ENCODE measurements at regions not wholly inside any gene's neighbourhood (a gene's known extent, or its start where the extent isn't known, plus 50 kb on each side); places are given as distances from the start of the nearest gene placed in this dataset.
"Not testable (repeated sequence)": the region's sequence is repeated elsewhere in the genome, so short reads cannot be mapped to it uniquely, and the experiment has no call there.

DNA sequence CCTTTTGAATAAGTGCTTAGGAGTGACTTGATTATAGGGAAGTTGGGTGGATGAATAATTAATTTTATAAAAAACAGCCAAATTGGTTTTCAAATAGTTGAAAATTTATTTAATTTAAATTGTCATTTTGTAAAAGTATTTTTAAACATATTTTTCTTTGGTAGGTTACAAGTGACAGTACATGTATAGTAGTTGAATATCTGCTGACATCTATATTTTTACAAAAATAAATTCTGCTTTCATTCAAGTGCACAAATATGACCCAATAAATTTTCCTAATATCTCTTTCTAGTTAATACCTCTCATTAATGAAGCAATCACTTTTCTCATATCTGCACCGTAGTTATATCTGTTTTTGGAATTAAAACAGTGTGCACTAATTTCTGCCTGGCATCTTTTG is 653.6 kb upstream of the TPTE start:
- DNase-seq; intact Hi-C loops (cut with DNase I): not testable (repeated sequence)

DNA sequence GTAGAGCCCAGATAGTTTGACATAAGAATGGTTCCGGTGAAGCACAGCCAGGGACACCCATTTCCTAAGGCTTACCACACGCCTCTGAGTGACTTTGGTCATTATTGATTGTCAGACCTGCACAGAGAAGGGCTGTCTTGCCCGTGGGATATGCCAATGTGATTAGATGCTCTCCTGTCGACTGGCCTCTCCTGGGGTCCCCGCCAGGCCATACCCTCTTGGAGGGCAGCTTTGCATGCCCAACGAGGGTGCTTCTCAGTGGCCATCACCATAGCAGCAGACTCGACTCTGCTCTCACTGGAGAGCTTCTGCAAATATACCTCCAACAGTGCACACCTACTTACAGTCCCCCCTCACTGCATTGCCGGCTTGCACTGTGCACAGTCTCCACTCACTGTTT is 648.3 kb upstream of the TPTE start:
- DNase-seq, result peak in 2 of 10 donors; percentile 78 to 85
- intact Hi-C loops (cut with DNase I), result not testable (repeated sequence)

DNA sequence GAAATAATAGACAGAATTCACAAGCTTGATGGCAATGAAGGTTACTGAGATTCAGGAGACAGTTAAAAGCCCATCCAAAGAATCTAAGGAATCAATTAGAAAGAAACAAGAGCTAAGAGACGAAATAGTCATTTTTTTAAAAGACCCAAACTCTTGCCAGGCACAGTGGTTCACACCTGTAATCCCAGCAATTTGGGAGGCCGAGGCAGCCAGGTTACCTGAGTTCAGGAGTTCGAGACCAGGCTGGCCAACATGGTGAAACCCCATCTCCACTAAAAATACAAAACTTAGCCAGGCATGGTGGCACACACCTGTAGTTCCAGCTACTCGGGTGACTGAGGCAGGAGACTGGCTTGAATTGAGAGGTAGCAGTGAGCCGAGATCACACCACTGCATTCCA is 647.2 kb upstream of the TPTE start:
- intact Hi-C loops (cut with DNase I), result not testable (repeated sequence)
- peak in 2 of 10 donors; percentile 81 for DNase-seq

DNA sequence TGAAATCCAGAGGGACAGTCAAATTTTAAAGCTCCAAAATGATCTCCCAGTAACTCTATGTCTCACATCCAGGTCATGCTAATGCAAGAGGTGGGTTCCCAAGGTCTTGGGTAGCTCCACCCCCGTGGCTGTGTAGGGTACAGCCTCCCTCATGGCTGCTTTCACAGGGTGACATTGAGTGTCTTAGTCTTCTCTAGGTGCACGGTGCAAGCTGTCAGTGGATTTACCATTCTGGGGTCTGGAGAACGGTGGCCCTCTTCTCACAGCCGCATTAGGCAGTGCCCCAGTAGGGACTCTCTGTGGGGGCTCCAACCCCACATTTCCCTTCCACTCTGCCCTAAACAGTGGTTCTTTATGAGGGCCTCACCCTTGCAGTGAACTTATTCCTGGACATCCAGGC is 640.0 kb upstream of the TPTE start:
- peak in 2 of 10 donors; percentile 63 to 72 for DNase-seq
- intact Hi-C loops (cut with DNase I), result not testable (repeated sequence)

DNA sequence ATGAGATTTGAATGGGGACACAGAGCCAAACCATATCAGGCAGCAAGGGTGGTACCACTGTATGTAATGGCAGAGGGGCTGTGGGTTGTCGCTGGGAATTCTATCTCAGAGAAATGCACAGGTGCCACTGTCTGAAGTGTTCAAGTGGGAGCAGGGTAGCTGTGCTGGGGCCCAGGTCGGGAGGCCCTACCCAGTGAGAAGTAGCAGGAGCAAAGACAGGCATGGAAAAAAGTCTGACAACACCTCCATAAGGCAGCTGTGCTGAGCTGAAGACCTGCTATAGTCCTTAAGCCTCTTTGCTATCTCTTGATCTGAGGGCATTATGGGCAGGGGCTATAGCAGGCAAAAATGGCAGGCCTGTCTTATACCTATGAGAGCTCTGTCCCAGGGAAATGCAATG is 638.3 kb upstream of the TPTE start:
- DNase-seq; intact Hi-C loops (cut with DNase I): not testable (repeated sequence)

DNA sequence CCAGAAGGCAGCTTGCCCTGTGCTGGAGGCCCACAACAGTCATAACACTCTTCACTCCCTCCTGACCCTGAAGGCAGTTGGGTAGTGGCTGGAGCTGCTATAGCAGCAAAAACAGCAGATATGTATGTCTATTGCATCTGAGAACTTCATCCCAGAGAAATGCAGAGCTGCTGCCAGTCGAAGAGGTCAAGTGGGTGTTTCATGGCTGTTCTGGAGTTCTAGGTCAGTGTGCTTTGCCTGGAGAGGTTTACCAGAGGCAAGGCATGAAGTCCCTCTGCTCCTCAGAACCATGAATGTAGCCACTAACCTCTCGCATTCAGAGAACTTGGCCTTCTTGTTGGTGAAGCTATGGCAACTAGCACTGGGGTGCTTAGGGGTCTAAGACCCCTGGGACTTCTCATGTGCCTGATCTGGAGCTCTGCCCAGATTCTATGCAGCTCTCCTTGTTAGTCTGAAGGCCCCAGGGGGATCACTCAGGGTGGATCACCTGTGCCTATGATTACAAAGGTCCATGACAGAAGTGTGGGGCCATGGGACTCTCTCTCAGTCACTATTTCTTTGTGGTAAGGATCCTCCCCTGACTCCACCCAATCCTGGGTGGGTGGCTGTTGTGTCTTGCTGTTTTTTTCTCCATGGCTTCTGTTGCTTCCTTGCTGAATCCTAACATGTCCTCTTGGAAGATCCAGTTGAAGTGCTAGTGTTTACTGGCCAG is 637.7 kb upstream of the TPTE start:
- intact Hi-C loops (cut with DNase I); DNase-seq: not testable (repeated sequence)

DNA sequence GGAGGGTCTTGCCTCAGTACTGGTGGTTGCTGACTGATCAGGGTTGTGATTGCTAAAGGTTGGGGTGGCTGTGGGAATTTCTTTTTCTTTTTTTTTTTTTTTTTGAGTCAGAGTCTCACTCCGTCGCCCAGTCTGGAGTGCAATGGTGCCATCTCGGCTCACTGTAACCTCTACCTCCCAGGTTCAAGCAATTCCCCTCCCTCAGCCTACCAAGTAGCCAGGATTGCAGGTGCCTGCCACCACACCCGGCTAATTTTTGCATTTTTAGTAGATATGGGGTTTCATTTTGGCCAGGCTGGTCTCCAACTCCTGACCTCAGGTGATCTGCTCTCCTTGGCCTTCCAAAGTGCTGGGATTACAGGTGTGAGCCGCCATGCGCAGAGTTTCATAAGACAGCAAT is 632.9 kb upstream of the TPTE start:
- peak in 2 of 10 donors; percentile 63 to 72 for DNase-seq
- intact Hi-C loops (cut with DNase I), result not testable (repeated sequence)

DNA sequence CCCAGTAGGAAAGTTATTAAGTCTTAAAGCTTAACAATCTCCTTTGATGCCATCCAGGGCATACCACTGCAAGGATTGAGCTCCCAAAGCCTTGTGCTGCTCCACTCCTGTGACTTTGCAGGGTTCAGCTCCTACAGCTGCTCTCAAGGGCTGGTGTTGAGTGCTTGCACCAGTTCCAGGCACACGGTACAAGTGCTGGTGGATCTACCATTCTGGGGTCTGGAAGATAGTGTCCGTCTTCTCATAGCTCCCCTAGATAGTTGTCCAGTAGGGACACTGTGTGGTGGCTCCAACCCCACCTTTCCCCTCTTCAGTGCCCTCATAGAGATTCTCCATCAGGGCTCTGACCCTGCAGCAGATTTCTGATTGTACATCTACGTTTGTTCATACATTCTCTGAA is 617.8 kb upstream of the TPTE start:
- intact Hi-C loops (cut with DNase I), result not testable (repeated sequence)
- DNase-seq, result peak in 1 of 10 donors; percentile 39

DNA sequence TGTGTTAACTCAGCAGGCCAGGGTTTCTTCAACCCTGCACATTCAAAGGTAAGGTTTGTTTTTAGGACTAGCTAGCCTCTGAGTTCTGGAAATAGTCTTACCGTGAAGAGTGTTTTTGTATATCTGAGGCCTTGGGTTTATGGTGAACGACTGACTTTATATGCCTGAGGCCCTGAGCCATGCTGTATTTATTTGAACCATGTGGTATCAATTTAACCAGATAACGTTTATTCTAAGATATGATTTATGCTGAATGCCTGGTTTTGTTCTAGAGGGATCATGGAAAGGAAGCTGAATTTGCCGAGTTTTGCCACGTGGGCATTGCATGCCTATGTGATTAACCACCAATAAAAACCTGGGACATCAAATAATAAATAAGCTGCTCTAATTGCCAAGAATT is 607.2 kb upstream of the TPTE start:
- DNase-seq; intact Hi-C loops (cut with DNase I): not testable (repeated sequence)

DNA sequence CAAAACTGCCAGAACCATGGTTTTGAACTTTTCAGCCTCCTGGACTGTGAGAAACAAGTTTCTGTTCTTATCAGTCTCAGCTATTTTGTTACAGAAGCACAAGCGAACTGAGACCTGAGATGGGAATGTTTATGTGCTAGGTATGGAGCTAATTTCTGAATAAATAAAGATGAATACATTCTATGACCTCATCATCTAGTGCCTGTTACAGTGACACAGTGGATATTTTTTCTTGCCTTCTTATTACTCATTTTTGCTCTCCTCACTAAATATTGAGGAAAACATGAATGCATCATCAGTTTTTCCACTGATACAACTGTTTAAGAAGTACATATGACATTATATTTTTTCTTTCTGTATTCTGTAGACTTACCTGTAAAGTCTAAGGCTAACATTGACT is 601.9 kb upstream of the TPTE start:
- intact Hi-C loops (cut with DNase I); DNase-seq: not testable (repeated sequence)

DNA sequence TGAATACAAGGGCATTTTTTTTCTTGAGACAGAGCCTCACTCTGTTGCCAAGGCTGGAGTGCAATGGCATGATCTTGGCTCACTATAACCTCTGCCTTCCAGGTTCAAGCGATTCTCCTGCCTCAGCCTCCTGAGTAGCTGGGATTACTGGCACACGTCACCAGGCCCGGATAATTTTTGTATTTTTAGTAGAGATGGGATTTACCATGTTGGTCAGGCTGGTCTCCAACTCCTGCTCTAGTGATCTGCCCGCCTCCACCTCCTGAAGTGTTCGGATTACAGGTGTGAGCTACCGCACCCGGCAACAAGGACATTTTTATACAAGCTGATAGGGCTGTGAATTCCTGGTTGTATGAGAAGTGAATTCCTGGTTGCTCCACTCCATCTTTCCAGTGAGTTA is 577.7 kb upstream of the TPTE start:
- DNase-seq, result peak in 2 of 10 donors; percentile 48 to 59
- intact Hi-C loops (cut with DNase I), result not testable (repeated sequence)

DNA sequence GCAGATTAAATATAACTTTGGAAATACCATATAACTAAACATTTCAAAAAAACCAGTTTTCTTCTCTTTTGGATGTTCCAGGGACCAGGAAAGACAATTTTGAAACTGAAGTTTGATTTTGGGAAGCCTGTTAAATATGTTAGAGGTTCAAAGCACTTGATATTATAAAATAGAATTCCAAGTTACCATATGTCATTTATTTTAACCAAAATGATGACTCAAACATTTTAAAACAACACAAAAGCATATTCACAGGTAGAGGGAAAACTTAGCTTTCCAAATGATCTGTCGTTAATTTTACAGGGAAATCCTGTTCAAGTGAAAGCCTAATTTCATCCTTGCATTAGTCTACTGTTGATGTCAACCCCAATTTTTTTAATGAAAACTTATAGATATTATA is 575.3 kb upstream of the TPTE start:
- DNase-seq; intact Hi-C loops (cut with DNase I): not testable (repeated sequence)

DNA sequence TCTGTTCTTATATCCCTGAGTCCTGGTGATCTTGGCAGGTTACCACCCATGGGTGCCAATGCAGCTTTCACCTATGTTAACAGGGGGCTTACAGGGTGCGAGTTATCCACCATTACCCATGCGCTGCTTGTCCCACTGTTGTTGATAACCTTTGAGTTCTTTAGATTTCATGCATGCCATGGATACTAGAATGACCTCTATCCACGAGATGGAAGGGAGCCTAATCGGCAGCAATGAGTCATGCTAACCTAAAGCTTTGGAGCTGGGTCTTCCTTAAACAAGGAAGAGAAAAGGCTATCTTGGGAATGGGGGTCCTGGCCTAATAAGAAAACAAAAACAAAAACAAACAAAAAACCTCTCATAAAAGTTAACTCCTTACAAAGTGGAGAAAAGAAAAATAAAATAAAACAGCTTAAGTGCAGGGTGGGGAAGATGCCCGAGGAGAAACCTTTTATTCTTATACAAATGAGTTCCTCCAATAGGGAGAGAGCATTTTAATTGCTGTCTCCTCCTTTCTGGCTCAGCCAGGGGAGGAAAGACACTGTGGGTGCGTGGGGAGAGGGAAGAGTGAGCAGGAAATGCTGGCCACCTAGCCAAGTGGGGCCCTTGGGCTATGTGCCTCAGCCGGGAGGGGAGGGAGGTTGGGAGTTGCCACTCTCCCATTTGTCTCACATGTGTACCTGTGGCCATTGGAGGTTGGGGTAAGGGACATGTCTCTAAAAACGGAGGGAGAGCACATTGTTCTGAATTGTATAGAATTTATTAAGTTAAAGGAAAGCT is 571.7 kb upstream of the TPTE start:
- peak in 2 of 10 donors; percentile 73 to 84 for DNase-seq
- intact Hi-C loops (cut with DNase I), result not testable (repeated sequence)

DNA sequence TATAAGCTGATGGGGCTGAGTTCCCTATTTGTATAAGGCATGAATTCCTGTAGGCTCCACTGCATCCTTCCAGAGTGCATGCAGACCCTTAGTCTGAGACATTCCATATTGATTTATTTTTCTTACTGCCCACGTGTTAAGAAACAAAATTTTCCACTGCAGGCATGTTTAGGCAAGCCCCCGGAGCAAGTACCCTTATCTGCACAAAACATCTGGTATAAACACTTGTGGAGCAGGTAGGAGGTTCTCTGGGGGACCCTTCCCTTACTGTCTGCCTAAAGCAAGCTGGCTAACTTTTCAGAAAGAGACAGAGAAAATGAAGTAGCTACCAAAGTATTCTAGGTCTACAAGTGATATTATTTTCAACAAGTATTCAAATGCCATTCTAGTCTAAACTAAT is 571.0 kb upstream of the TPTE start:
- intact Hi-C loops (cut with DNase I); DNase-seq: not testable (repeated sequence)

DNA sequence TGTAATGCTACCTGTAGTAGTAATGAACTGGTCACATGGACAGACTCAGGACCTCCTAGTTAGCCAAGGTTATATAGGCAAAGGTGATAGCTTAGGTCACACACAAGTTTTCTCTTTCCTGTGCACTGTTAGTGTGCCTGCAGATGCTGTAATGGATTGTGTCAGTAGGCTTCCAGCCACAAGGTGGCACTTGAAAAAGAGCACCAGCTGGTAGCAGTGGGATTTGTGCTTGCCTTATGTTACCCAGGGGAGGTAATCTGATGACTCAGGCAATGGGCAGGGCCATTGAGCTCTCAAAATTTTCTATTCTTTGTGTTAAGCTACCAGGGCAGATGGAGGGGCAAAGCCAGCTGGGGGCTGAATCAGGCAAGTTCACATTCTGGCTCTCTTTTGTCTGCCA is 562.6 kb upstream of the TPTE start:
- intact Hi-C loops (cut with DNase I); DNase-seq: not testable (repeated sequence)

DNA sequence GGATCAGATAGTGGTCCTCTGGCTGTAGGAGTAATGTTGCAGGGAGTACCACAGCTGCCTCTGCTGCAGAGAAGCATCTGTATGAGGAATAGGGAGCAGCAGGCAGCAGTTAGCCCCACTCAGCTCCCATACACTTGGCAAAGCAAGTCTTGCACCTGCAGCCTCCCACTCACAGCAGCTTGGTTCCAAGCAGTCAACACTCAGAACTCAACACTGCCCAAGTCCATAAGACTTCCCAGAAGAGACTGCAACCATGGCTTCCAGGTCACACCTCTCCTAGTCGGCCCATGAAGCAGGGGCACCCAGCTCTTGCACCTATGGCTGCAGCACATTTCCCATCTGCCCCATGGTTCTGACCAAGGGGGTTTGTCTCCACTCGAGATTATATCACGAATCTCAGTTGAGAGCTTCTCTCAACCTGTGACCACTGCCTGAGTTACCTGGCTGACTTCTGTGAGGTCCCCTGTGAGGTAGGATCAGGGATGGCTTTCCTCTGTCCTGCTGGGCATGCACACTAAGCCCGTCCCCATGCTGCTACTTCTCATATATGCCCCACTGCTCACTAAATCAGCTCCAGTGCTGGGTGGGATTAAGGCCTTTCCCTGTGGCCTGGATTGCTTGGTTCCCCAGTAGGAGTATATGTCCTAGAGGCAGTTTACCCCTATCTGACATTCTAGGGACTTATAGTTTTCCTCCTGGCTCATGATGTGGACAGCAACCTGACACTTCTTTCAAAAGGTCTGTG is 562.0 kb upstream of the TPTE start:
- intact Hi-C loops (cut with DNase I), result not testable (repeated sequence)
- peak in 3 of 10 donors; percentile 69 to 74 (median 72) for DNase-seq

DNA sequence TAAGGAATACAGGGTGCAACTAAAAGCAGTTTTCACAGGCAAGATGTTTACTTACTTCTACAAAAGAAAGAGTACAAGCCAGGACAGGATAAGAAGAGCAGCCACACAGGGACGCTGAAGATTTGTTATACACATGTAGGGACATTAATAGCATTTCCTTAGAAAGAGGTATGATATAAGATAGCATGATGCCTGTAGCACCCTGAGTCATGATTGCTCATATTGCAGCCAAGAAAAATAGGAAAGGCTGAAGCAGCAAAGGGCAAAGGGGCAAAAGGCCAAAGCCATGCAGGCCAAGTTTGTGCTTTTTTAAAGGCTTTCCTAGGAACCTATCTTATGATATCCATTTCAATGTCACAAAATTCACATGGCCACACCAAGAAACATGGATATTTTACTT is 552.0 kb upstream of the TPTE start:
- DNase-seq; intact Hi-C loops (cut with DNase I): not testable (repeated sequence)

DNA sequence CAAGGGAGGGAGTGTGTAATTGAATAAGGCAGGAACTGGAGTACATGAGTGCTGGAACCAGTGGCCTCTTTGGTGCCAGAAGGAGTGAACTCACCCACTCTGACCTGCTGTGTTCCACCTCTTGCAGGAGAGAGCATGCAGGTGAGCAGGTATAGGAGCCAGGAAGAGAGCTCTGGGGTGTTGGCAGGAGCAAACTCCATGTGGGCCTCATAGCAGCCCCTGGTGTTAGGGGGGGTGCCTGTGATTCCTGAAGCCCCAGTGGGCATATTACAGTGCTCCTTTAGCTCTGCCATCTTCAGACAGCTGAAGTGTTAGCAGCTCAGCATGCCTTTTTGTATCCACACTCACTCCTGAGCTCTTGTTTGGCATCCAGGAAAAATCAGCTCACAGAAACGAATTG is 549.4 kb upstream of the TPTE start:
- intact Hi-C loops (cut with DNase I), result not testable (repeated sequence)
- peak in 1 of 10 donors; percentile 55 for DNase-seq

DNA sequence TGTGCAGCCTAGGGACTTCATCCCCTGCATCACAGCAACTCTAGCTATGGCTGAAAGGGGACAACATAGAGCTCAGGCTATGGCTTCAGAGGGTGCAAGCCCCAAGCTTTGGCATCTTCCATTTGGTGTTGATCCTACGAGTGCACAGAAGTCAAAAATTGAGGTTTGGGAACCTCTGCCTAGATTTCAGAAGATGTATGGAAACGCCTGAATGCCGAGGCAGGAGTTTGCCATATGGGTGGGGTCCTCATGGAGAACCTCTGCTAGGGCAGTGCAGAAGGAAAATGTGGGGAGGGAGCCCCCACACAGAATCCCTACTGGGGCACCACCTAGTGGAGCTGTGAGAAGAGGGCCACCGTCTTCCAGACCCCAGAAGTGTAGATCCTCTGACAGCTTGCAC is 543.0 kb upstream of the TPTE start:
- intact Hi-C loops (cut with DNase I); DNase-seq: not testable (repeated sequence)

DNA sequence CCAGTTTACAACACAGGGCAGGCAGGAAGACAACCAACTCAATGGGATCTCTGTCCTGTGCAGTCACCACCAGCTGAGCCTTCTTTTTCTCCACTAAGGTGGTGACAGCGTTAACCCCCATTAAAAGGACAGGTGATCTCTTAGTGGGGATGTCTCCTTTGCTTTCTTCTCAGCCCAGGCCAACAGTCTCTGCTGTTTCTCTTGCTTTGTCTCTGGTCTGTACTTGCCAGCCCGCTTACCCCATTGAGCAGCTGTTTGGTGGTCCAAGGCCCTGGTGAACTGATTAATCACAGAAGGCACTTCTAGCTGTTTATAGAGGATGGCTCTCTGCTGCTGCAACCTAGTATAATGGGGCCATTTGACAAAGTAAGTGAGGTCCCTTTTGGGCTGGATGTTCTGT is 523.9 kb upstream of the TPTE start:
- intact Hi-C loops (cut with DNase I), result not testable (repeated sequence)
- DNase-seq, result peak in 1 of 10 donors; percentile 59

DNA sequence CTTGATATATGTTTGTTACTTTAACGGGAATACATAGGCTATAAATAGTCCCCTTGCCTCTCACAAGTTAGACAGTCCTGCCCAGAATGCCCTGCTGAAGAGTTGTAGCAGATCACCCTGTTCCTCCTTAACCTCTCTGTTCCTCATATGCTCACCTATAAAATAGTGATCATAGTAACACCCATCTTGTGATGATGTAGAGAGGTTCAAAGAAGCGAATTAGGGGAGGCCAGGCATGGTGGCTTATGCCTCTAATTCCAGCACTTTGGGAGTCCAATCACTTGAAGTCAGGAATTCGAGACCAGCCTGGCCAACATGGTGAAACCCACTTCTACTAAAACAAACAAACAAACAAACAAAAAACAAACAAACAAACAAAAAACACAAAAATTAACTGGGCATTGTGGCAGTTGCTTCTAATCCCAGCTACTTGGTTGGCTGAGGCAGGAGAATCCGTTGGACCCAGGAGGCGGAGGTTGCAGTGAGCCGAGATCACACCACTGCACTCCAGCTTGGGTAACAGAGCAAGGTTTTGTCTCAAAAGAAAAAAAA is 518.5 kb upstream of the TPTE start:
- DNase-seq, result peak in 1 of 10 donors; percentile 24
- intact Hi-C loops (cut with DNase I), result not testable (repeated sequence)

Measured in posterior cingulate gyrus (tissue), 11 donors.